ENCODE measurements at regions not wholly inside any gene's neighbourhood (a gene's known extent, or its start where the extent isn't known, plus 50 kb on each side); places are given as distances from the start of the nearest gene placed in this dataset.

DNA sequence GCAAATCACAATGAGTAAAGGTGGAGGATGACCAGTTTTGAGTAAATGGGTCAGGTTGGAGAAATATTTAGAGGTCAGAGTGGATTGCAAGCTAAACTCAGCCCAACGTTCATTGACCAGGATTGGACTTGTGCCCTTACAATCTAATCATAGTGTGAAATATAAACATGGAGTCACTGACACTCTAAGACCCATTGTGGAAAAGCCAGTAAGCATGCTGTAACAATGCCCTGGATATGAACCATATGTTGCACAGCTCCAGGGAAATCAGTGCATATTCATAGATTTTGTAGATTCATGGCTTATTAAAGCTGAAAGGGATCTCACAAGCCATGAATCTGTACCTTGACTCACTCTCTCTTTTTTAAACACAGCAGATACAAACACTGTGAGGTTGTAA is 660.2 kb upstream of the LMCD1 start:
- TF ChIP-seq, protein P1, sequence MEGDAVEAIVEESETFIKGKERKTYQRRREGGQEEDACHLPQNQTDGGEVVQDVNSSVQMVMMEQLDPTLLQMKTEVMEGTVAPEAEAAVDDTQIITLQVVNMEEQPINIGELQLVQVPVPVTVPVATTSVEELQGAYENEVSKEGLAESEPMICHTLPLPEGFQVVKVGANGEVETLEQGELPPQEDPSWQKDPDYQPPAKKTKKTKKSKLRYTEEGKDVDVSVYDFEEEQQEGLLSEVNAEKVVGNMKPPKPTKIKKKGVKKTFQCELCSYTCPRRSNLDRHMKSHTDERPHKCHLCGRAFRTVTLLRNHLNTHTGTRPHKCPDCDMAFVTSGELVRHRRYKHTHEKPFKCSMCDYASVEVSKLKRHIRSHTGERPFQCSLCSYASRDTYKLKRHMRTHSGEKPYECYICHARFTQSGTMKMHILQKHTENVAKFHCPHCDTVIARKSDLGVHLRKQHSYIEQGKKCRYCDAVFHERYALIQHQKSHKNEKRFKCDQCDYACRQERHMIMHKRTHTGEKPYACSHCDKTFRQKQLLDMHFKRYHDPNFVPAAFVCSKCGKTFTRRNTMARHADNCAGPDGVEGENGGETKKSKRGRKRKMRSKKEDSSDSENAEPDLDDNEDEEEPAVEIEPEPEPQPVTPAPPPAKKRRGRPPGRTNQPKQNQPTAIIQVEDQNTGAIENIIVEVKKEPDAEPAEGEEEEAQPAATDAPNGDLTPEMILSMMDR (conservative IDR thresholded peaks at IDR 0.05 in 1 of 2, IDR thresholded peaks at IDR 0.05 in 1 of 2; ENCODE audit: low read depth in 1 of 2, low read length in 2 of 2) = no peak
- TF ChIP-seq EZH2 (IDR thresholded peaks at IDR 0.05; ENCODE audit: low read length, missing control alignments) = no peak
